HG03439 (cell line): ENCODE measurements at regions not wholly inside any gene's neighbourhood (a gene's known extent, or its start where the extent isn't known, plus 50 kb on each side); places are given as distances from the start of the nearest gene placed in this dataset.
"Not testable (repeated sequence)": the region's sequence is repeated elsewhere in the genome, so short reads cannot be mapped to it uniquely, and the experiment has no call there.

ENCODE experiments used
- ATAC-seq: cut with Tn5 transposase; IDR thresholded peaks from one replicate; pipeline ENCODE4 v1.9.1; 2021; ENCODE audit warnings: mild to moderate bottlenecking, moderate library complexity; ENCODE audit not compliant: unreplicated experiment

DNA sequence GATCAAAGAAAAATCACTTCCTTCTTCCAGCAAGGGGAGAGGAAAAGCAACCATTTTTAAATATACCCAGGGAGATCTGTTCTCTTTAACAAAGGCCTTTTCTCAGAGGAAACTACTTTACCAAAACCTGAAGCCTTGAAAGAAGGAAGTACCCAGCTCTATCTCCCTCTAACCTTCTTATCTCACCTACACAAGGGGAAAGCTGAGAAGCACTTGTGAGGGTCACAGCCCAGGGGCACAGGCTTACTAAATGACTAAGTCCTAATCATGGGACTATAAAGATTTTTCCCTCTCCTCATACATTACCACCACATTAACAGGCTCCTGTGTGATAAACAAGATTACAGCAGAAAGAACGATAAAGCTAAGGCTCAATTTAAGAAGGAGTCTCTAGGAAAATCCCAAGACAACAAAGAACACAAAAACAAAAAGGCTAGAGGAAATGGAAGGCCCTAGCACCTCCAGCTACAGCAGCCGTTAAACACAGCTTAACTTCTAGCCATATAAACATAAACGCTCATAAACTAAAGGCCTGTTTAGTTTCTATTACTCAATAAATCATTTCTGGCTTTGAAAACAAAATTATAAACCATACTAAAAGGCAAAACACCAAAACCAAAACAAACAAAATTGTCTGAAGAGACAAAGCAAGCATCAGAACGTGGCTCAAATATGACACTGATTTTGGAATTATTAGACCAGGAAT is 284.9 kb upstream of the ECI2 start:
- ATAC-seq, result no peak

DNA sequence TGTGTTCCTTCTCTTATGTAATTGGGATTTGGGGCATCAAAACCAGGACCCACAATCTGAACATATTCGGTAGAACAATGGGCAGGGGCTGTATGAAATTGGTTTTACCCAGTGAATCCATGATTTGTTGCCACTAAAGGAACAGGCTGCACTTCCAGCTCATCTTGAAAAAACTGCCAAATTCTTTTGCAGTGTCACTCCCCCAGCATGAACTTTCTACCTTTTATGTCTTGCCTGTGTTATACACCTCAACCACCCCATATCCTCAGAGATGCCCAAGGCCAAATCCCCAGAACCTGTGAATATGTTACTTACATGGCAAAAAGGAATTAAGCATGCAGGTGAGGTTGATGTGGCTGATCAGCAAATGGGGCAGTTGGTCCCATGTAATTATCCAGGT is 280.2 kb upstream of the ECI2 start:
- ATAC-seq, result no peak

DNA sequence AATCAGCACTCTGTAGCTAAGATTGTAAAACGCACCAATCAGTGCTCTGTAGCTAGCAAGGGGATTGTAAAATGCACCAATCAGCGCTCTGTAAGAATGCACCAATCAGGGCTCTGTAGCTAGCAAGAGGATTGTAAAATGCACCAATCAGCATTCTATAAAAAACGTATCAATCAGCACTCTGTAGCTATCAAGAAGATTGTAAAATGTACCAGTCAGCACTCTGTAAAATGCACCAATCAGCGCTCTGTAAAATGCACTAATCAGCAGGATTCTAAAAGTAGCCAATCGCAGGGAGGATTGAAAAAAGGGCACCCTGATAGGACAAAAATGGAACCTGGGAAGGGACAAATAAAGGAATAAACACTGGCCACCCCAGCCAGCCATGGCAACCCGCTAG is 278.7 kb upstream of the ECI2 start:
- not testable (repeated sequence) for ATAC-seq

DNA sequence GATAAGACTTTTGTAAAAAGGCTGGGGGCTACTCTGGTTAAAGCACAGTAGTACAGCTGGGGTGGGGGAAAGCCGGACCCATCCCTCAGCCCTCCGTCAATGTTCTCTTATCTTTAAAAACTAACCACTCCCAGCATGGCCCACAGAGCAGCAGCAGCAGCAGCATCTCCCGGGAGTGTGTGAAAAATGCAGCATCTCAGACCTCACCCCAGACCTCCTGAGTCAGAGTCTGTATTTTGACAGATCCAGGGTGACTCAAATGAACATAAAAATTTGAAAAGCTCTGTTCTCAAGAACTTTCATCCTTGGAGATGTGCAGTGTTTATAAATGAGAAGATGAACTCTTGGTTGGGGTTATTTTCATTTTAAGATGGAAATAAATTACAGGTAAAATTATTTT is 277.7 kb upstream of the ECI2 start:
- ATAC-seq, result no peak

DNA sequence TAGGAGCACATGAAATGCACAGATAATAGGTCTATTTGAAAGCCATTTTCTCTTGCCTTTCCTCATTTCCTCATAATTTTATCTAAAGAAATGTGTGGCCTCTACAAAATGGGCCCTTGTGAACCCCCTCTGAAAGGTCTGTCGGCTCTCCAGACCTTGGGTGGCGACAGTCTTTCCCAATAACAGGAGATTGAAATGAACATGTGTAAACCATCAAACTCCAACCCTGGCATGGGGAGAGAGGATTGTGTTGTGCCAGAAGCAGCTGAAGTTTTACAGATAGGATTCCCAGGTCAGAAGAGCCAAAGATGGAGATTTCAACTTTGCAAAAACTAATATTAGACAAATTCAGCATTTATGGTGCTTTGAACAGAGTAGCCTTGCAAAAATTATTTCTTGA is 277.1 kb upstream of the ECI2 start:
- ATAC-seq, result no peak

DNA sequence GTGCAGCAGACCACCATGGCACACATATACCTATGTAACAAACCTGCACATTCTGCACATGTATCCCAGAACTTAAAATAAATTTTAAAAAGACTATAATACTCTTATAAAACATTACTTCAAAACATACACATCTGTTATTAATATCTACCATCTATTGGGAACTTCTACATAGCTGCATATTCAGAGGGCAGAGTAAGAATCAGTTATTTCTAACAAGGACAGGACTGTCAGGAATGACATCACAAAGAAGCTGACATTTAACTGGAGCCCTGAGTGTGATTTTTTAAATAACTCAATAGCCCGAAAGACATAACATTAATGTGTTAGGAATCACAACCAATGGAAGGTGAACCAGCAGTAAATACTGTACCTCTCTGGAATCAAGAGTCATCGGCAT is 276.7 kb upstream of the ECI2 start:
- no peak for ATAC-seq

DNA sequence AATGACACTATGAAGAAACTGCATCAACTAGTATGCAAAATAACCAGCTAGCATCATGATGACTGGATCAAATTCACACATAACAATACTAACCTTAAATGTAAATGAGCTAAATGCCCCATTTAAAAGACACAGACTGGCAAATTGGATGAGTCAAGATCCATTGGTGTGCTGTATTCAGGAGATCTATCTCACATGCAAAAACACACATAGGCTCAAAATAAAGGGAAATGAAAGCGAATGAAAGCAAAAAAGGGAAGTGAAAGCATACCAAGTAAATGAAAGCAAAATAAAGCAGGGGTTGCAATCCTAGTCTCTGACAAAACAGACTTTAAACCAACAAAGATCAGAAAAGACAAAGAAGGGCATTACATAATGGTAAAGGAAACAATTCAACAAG is 272.3 kb upstream of the ECI2 start:
- peak; percentile 94 for ATAC-seq

DNA sequence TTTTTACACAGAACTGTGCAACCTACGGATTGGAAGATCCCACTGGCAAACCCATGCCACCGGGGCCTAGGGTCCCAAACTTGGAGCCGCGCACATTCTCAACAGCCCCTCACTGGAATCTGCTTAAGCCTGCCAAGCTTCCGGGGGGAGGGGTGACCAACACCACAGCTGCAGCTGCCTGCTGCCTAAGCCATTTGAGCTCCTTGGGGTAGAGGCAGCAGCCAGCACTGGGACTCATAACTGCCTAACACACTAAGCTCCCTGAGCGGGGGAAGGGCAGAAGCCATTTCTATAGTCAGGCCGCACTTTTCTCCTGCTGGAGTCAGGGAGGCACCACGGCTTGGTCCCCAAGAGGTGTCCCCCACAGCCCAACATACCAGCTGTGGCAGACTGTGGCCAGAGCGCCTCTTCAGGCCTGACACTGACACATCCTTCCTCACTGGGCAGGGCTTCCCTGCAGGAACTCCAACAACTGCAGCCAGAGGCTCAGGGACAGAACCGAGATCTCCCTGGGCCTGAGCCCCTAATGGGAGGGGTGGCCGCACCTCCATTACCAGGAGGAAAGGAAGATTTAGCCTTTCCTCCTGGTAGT is 270.3 kb upstream of the ECI2 start:
- no peak for ATAC-seq

DNA sequence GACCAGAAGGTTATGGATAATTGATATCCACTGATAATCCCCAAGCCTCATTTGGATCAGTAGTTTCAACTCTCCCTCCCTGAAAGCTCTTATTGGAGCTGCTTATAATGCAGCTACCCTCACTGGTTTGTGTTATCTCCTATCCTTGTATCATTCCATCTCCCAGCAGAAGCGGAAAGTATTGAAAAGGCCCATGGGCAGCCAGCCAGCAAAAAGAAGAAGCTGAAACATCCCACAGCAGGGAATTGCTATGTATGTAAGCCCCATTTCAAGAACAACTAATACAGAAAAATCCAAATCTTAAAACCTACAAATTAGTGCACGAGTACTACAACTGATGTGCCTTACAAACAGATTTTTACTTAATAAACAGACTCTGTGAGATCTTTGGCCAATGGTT is 269.0 kb upstream of the ECI2 start:
- ATAC-seq, result no peak

DNA sequence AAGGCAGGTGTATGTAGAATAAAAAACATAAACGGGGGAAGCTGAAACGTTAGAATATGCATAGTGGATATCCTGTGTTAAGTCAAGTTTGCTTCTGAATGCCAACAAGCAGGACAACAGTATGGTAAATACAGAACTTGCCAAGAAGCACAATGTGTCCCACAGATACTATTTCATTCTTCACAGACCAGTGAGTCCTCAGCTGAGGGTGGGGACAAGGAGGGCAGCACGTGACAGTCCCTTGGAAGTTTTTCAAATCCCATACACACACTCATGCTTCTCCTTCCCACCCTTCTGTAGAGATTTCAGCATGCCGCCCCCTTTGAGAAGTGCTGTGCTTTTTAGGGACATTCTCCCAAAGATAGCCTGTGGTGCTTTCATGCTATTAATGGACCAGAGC is 268.5 kb upstream of the ECI2 start:
- ATAC-seq, result no peak

DNA sequence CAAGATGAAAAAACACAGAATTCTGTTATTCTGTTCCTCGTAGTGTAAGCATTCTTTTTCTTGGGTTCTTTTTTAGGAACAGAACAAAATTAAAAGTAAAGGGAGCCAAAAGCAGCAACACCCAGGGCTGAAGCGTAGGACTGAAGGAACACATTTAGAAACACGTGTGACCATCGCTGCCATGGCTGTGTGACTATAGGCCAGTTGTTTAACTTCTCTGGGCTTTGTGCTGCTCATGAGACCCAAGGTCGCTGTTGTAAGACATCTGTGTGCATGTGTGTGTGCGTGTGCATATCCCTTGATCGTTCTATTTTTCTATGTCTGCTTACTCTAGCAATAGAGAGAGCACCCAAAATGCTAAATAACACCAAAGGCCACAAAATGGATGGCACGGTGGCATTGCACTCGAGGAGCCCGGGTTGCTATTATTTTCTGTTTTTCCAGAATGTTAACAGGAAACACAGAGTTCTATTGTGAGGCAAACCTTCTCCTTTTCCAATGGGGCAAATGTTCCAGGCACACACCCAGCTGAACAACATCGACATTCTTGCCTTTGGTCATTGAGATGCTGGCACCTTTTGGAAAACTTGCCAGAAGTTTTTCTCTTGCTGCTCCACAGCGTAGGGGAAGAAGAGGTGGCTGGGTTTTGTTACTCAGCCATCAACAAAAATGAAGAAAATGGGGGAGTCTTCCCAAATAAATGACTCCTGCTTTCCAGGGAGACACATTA is 267.8 kb upstream of the ECI2 start:
- ATAC-seq, result no peak

DNA sequence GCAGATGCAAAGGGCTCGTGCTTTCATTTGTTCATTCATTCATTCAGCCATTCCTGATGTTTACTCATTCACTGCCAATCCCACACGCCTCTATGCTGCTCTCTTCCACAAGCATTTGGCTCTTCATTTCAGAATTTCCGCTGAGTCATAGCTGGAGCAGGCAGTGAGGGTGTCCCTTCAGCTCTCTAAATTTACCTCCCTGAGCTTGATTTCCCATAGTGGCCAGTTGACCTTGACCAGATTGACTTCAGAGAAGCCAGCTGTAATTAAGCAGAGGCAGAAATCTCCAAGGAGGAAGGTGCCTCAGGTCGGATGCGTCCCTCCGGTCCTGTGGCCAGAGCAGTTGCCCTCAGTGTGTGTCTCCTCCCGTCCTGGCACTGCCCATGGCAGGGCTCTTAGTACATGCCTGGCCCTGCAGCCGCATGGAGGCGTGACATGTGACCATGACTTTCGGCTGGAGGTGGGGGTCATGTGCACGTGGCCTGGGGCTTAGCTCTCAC is 267.2 kb upstream of the ECI2 start:
- no peak for ATAC-seq

DNA sequence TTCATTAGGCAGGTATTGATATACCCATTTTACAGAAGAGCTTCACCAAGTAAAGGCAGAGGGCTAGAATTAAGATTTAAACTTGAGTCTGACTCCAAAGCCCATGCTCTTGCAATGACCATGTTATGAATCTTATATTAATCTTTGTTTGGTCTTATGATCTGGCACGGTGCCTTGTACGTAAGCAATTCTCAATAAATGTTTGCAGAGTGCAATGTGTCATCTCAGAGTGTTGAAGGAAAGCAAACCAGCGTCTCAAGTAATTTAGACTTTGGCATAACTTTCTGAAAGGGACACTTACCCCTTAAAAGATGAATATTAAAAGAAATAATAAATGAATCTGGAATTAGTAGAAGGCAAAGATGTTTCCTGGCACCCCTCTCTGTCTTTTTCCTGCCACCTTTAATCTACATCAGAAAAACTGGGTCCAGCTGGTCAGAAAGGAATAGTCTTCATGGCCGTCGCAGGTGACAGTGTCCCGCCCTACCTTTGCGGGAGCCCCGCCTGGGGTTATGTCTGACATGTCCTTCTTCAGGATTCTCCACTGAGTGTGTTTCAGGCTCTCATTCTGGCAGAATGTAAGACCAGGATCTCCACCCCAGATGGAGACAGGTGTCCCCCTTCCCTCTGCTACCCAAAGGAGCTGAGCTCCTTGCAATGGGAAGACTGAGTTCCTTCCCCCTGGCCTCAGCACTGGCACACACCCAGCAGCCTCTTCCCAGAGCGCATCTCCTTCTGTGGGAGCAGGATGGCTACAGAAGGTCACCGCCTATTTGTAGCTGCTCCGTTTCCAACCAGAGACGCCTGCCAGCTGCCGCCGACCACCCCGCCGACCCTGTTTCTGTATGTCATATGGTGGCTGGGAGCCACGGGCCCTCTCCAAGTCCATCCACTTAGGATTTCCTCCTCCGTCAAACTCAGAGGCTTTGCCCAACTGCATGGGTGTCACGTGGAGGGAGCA is 266.3 kb upstream of the ECI2 start:
- no peak for ATAC-seq

DNA sequence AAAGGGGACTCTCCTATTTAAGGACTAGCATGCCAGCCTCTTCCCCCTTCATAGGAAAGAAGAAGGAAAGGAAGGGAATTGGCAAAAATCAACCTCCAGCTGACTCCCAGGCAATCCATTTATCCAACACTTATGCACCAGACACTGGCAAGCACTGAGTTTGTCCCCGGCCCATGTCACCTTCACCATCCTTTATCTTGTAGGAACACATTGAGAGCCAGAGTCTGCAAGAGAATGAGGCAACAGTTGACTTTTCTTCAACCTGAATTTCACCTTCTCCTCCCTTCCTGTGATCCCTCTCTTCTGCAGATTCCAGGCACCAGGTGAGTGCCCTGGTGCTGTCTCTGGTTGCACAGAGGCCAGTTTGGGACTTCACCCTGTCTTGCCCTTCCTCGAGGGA is 264.3 kb upstream of the ECI2 start:
- no peak for ATAC-seq

DNA sequence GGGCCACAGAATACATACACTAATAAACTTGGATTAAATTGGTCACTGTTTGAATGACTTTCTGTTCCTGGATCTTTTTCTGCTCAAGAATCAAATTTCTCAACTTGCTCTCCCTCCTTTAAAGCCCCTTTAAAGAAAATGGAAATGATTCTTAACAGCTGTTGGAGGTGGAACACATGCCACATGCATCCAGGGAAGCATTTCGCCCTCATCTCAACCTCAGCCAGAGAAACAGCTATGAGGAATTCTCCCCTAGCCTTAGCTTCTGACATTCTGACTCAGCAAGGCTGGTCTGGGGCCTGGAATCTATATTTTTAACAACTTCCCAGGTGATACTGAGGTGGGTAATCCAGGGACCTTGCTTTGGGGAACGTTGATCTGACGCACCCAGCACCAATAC is 263.4 kb upstream of the ECI2 start:
- no peak for ATAC-seq

DNA sequence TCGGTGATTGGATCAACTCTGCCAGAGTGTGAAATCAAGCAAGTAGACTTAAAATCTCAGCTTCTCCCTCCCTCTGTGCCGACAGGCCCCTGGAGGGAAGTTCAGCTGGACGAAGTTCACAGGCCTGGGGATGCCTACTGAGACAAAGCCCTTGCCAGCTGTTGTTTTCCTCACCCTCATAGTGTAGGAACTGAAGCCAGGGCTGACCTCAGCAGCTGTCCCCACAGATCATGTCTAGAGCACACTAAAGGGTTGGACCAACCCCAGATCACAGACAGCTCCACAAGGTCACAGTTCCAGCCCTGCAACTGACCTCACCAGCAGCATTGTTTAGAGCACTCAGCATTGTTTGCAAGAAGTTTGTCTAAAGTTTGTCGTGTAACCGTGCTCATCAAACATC is 261.9 kb upstream of the ECI2 start:
- no peak for ATAC-seq

DNA sequence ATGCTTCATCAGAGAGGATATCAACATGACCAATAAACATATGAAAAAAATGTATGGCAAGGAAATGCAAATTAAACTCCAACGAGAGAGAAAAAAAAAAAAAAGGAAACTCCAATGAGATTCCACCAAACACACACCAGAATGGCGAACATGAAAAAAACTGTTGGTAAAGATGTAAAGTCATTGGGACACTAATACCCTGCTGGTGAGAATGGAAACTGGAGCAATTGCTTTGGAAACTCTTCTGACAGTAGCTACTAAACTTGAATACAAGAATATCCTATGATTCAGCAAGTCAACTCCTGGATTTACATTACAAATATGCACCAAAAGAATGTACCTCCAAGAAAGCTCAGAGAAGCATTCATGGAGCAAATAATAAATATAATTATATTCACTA is 260.7 kb upstream of the ECI2 start:
- ATAC-seq, result no peak

DNA sequence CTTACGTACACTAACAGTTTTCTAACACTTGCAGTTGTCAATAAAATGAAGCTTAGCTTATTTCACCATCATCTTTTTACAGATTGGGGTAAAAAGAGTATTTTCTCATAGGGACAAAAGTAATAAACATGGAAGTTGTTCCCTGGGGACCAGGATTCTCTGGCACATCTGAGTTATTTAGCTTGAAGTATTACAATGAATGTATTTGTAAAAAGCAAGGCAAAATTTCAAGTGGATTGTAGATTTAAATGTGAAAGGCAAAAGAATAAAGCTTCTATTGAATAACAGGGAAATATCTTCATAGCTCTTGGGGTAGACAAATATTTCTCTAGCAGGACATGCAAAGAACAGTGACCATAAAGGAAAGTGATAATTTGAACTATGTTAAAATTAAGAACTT is 260.0 kb upstream of the ECI2 start:
- ATAC-seq, result no peak

DNA sequence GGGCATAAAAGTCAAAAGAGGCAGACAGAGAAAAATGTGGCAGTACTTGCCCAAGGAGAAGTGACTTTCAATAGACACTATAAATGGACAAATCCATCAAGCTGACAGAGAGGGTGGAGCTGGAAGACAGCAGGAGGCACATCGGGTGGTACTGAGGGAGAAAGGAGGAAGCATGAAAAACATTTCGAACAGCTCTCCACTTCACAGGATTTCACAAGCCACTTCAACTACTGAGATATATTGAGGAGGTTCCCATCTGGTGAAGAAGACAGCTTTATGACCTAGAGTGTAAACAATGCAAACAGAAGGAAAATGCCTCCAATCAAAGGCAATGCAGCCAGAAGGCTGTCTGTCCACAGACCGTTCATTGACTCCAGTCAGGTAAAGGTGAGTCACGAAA is 259.4 kb upstream of the ECI2 start:
- no peak for ATAC-seq

DNA sequence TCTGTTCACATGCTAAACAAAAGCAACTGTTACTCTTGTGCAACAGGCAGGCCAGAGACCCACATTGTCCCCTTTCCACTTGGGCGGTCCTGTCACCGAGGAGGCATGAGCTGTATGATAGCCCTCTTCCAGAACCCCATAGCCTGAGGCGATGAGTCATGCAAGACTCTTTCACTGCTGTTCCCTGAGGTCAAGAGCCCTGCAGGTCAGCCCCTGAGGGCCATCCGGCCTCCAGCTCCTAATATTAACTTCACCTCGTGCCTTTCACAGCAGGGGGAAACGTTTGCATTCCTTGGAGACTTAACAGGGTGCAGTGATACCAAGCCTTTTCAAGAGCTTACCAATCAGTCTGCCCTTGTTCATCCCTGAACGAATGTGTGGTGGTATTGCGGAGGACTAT is 253.3 kb upstream of the ECI2 start:
- no peak for ATAC-seq

DNA sequence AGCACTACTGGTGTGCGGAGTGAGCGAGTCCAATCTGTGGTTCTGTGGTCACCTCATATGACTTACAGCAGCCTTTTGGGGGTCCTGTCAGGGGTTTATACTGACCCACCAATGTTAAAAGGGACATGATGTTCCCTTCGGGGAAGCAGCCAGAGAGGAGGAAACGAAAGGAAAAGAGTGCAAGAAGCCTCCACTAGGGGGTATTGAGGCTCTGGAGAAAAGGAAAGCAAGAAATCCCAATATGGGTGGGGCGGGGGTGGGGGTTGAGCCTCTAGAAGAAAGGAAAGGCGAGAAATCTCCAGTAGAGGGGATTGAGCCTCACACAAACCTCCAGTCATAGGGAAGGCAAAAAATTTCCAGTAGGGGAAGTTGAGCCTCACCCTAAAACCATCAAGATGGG is 249.3 kb upstream of the ECI2 start:
- no peak for ATAC-seq
